HCT116 (cell line): ENCODE measurements at regions not wholly inside any gene's neighbourhood (a gene's known extent, or its start where the extent isn't known, plus 50 kb on each side); places are given as distances from the start of the nearest gene placed in this dataset.

Experiments used
- ATAC-seq: fragments of 200-7000 bp; cut with Tn5 transposase; 2 replicates; pipeline ENCODE4 v1.9.1; 2020; ENCODE audit warnings: mild to moderate bottlenecking, moderate library complexity
- BruUV-seq: library from RNA; stranded (reverse); fragments of 400-500 nt; replicated peaks from 2 replicates; lab custom pipeline; 2021; lab: Mats Ljungman, UMichigan
- CTCF ChIA-PET: fragments of 300-600 bp; sonication (Branson Sonifier 250); formaldehyde crosslinking; loops from one replicate; lab custom pipeline; 2021; ENCODE audit warnings: antibody characterized with exemption; lab: Charles Lee
- POLR2A ChIA-PET: fragments of 300-600, 350-600 bp; sonication (Branson Sonifier 250); formaldehyde crosslinking; loops from one replicate; lab custom pipeline; 2021; ENCODE audit warnings: antibody characterized with exemption; lab: Charles Lee
- RAD21 ChIA-PET, 2 experiments: fragments of 300-600 bp; sonication (Branson Sonifier 250); formaldehyde crosslinking; loops; one replicate each; lab custom pipeline; 2023; ENCODE audit warnings: low total read pairs in 2 of 2; ENCODE audit not compliant: uncharacterized antibody in 2 of 2, unreplicated experiment in 2 of 2, low non-redundant PET in 1 of 2; lab: Charles Lee
- DNase-seq: peaks from one replicate; pipeline ENCODE4 v3.0.0-alpha.2; 2010; ENCODE audit warnings: low read depth, low spot score
- H2AFZ ChIP-seq: fragments of 200-600 bp; shearing (Covaris generic), sonication (generic); 2 replicates; pipeline ENCODE4 v1.6.1; 2017; ENCODE audit warnings: low read depth, mixed run types, mixed read lengths, antibody characterized with exemption, low read length; ENCODE audit not compliant: poor library complexity, severe bottlenecking
- H3K27ac ChIP-seq: 2 replicates; pipeline ENCODE4 v1.5.1; 2012; ENCODE audit warnings: low read depth, low read length
- H3K27me3 ChIP-seq: fragments of 200-600 bp; sonication (generic); 2 replicates; pipeline ENCODE4 v1.6.1; 2016; ENCODE audit warnings: mixed run types, low read length, mixed read lengths; ENCODE audit not compliant: insufficient read depth
- H3K36me3 ChIP-seq, 2 experiments: fragments of 200-500 bp in 1 of 2; fragments of 200-600 bp in 1 of 2; sonication (Bioruptor generic) in 1 of 2; sonication (generic) in 1 of 2; 2 replicates each; pipeline versions ENCODE4 v1.5.1 to v1.6.1; 2014 to 2016; ENCODE audit warnings: low read length in 2 of 2, inconsistent platforms in 1 of 2, mixed read lengths in 1 of 2, mixed run types in 1 of 2; ENCODE audit not compliant: insufficient read depth in 2 of 2, control insufficient read depth in 1 of 2
- H3K4me1 ChIP-seq, 2 experiments: fragments of 200-600 bp in 1 of 2; sonication (generic) in 1 of 2; 2 replicates each; pipeline versions ENCODE4 v1.5.1 to v1.6.1; 2012 to 2017; ENCODE audit warnings: low read length in 2 of 2, inconsistent platforms in 1 of 2, mild to moderate bottlenecking in 1 of 2, mixed read lengths in 1 of 2, mixed run types in 1 of 2, moderate library complexity in 1 of 2; ENCODE audit not compliant: insufficient read depth in 2 of 2, control insufficient read depth in 1 of 2
- H3K4me2 ChIP-seq: fragments of 200-600 bp; sonication (generic); 2 replicates; pipeline ENCODE4 v1.6.1; 2017; ENCODE audit warnings: mixed run types, low read length, mixed read lengths
- H3K4me3 ChIP-seq, 2 experiments: fragments of 200-600 bp in 1 of 2; sonication (generic) in 1 of 2; replicated peaks in 1 of 2; 2 replicates each; pipeline ENCODE4 v1.5.1; 2011 to 2016; ENCODE audit warnings: low read length in 2 of 2, control low read depth in 1 of 2, low read depth in 1 of 2, mild to moderate bottlenecking in 1 of 2, mixed read lengths in 1 of 2, mixed run types in 1 of 2
- H3K79me2 ChIP-seq: fragments of 200-600 bp; sonication (generic); 2 replicates; pipeline ENCODE4 v1.6.1; 2017; ENCODE audit warnings: mild to moderate bottlenecking, mixed run types, low read length, moderate library complexity, mixed read lengths; ENCODE audit not compliant: insufficient read depth
- H3K9ac ChIP-seq: fragments of 200-600 bp; sonication (generic); 2 replicates; pipeline ENCODE4 v1.6.1; 2016; ENCODE audit warnings: low read length, mixed read lengths
- H3K9me2 ChIP-seq: fragments of 200-600 bp; sonication (generic), shearing (Covaris generic); 2 replicates; pipeline ENCODE4 v1.6.1; 2017; ENCODE audit warnings: mixed run types, mild to moderate bottlenecking, moderate library complexity; ENCODE audit not compliant: insufficient read depth
- H3K9me3 ChIP-seq, 2 experiments: fragments of 200-500 bp in 1 of 2; fragments of 200-600 bp in 1 of 2; sonication (Bioruptor generic) in 1 of 2; sonication (generic) in 1 of 2; 2 replicates each; pipeline ENCODE4 v1.6.1; 2014 to 2017; ENCODE audit warnings: low read length in 2 of 2, mixed read lengths in 2 of 2, inconsistent platforms in 1 of 2, low read depth in 1 of 2, mild to moderate bottlenecking in 1 of 2, mixed run types in 1 of 2, moderate library complexity in 1 of 2; ENCODE audit not compliant: control insufficient read depth in 1 of 2, insufficient read depth in 1 of 2
- H4K20me1 ChIP-seq: fragments of 200-600 bp; sonication (generic), shearing (Covaris generic); 2 replicates; pipeline ENCODE4 v1.6.1; 2017; ENCODE audit warnings: mixed run types, mild to moderate bottlenecking, moderate library complexity; ENCODE audit not compliant: insufficient read depth
- ATF3 ChIP-seq: IDR thresholded peaks from 2 replicates; pipeline ENCODE4 v1.6.1; 2012
- CBX3 ChIP-seq: IDR thresholded peaks from 2 replicates; pipeline ENCODE4 v1.6.1; 2012; ENCODE audit warnings: low read depth
- CEBPB ChIP-seq: IDR thresholded peaks from 2 replicates; pipeline ENCODE4 v1.6.1; 2012; ENCODE audit warnings: low read depth
- CTCF ChIP-seq, 3 experiments: fragments of 200-600 bp in 1 of 3; sonication (generic) in 1 of 3; IDR thresholded peaks in 2 of 3; conservative IDR thresholded peaks in 1 of 3; 2 replicates each; pipeline ENCODE4 v1.5.1; 2012 to 2017; ENCODE audit warnings: low read depth in 2 of 3, low read length in 2 of 3, antibody characterized with exemption in 1 of 3, borderline replicate concordance in 1 of 3, control low read depth in 1 of 3, mild to moderate bottlenecking in 1 of 3, mixed read lengths in 1 of 3, mixed run types in 1 of 3, moderate library complexity in 1 of 3; ENCODE audit not compliant: insufficient read depth in 1 of 3
- EZH2 ChIP-seq: fragments of 200-600 bp; sonication (generic); IDR thresholded peaks from 2 replicates; pipeline ENCODE4 v1.6.1; 2017; ENCODE audit warnings: antibody characterized with exemption, mixed run types
- EZH2phosphoT487 ChIP-seq: fragments of 200-600 bp; IDR thresholded peaks from 2 replicates; pipeline ENCODE4 v1.6.1; 2018; ENCODE audit warnings: antibody characterized with exemption, borderline replicate concordance
- JUND ChIP-seq: IDR thresholded peaks from 2 replicates; pipeline ENCODE4 v1.6.1; 2012
- MAX ChIP-seq: IDR thresholded peaks from 2 replicates; pipeline ENCODE4 v1.6.1; 2012
- RAD21 ChIP-seq: IDR thresholded peaks from 2 replicates; pipeline ENCODE4 v1.6.1; 2012; ENCODE audit warnings: low read depth, mild to moderate bottlenecking
- REST ChIP-seq: IDR thresholded peaks from 2 replicates; pipeline ENCODE4 v1.6.1; 2012; ENCODE audit warnings: low read depth
- SP1 ChIP-seq: IDR thresholded peaks from 2 replicates; pipeline ENCODE4 v1.6.1; 2012; ENCODE audit warnings: low read depth
- TCF7L2 ChIP-seq: IDR thresholded peaks from 2 replicates; pipeline ENCODE4 v1.7.0; 2011; ENCODE audit warnings: borderline replicate concordance, inconsistent platforms; ENCODE audit not compliant: insufficient read depth, insufficient read length; ENCODE audit errors: extremely low read depth
- ZFX ChIP-seq: fragments of 450-650 bp; IDR thresholded peaks from 2 replicates; pipeline ENCODE4 v1.6.1; 2017
- intact Hi-C: fragments of 100-400 bp; cut with micrococcal nuclease; formaldehyde crosslinking; loops from 2 replicates; pipeline ENCODE4 v1.10.0; 2022

GRCh38 chr22:27295605-27296004 lies 506.0 kb downstream of the MN1 start (continued):
- TF ChIP-seq CTCF (IDR thresholded peaks at IDR 0.05 in 2 of 3, conservative IDR thresholded peaks at IDR 0.05 in 1 of 3; ENCODE audit: borderline replicate concordance in 1 of 3, insufficient read depth in 1 of 3, low read depth in 2 of 3, low read length in 2 of 3), result no peak
- TF ChIP-seq JUND, result no peak
- TF ChIP-seq EZH2phosphoT487, result no peak
- no peak for TF ChIP-seq ATF3
- TF ChIP-seq CBX3, result no peak
- no peak for TF ChIP-seq ZFX
- no peak for TF ChIP-seq MAX
- no peak for TF ChIP-seq RAD21

GRCh38 chr22:27296091-27296675 lies 505.4 kb downstream of the MN1 start:
- H4K20me1 ChIP-seq, result no peaks in the 10 kb centered on the region
- ChIA-PET RAD21 (no interaction called here), CTCF (no interaction called here), POLR2A (no interaction called here)
- H3K9ac ChIP-seq, result no peak overlapping the region
- H2AFZ ChIP-seq, result no peak overlapping the region
- no peaks in the 10 kb centered on the region for H3K9me3 ChIP-seq
- H3K79me2 ChIP-seq, result no peaks in the 10 kb centered on the region
- H3K4me3 ChIP-seq, result no peak overlapping the region
- ATAC-seq (no peak), DNase-seq (no peak)
- no TSS peak for BruUV-seq
- H3K4me1 ChIP-seq, result no peaks in the 10 kb centered on the region
- H3K9me2 ChIP-seq, result no peaks in the 10 kb centered on the region
- peaks cover 73% of the 10 kb centered on the region for H3K27me3 ChIP-seq
- TF ChIP-seq REST, result no peak
- TF ChIP-seq CTCF (IDR thresholded peaks at IDR 0.05 in 2 of 3, conservative IDR thresholded peaks at IDR 0.05 in 1 of 3; ENCODE audit: borderline replicate concordance in 1 of 3, insufficient read depth in 1 of 3, low read depth in 2 of 3, low read length in 2 of 3), result no peak
- TF ChIP-seq EZH2, result no peak
- no peak for TF ChIP-seq SP1
- no peak for TF ChIP-seq CEBPB
- no peak for TF ChIP-seq TCF7L2
- TF ChIP-seq EZH2phosphoT487, result no peak
- TF ChIP-seq ZFX, result no peak
- no peak for TF ChIP-seq MAX
- no peaks in the 10 kb centered on the region for H3K36me3 ChIP-seq
- intact Hi-C loops, result no loop called here
- H3K4me2 ChIP-seq, result no peak overlapping the region
- H3K27ac ChIP-seq, result no peak overlapping the region
